ENCODE measurements at regions not wholly inside any gene's neighbourhood (a gene's known extent, or its start where the extent isn't known, plus 50 kb on each side); places are given as distances from the start of the nearest gene placed in this dataset.

DNA sequence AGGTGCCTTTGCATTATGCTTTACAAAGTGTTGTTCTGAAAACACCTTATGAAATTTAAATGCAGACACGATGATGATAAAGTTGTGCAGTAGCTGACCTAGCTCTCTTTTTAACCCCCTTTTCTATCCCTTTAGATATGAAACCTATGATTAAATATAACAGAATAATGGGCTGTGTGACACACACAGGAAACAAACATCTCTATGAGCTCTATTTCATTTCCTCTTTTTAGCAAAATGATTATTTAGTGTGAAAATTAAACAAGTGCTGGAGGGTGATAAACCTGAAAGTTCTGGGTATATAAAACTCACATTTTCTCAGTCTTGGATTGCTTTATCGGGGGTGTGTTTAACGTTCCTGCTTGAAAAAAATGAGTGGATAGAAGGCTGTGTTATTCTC, 1310.5 kb upstream of the CELF2 start:
- TF ChIP-seq SUZ12 (IDR thresholded peaks at IDR 0.05; ENCODE audit: extremely low read depth, insufficient read depth, insufficient read length) (no peak), ZNF274 (IDR thresholded peaks at IDR 0.05; ENCODE audit: low read depth, low read length) (no peak)
